GM23338 (cell line): ENCODE measurements at regions not wholly inside any gene's neighbourhood (a gene's known extent, or its start where the extent isn't known, plus 50 kb on each side); places are given as distances from the start of the nearest gene placed in this dataset.

Experiments used
- CREB1 ChIP-seq: fragments of 250-450 bp; sonication (Bioruptor Pico); IDR thresholded peaks from 2 replicates; pipeline ENCODE4 v1.5.0; 2020; ENCODE audit warnings: low read depth, mild to moderate bottlenecking, moderate library complexity
- CTCF ChIP-seq, 2 experiments: fragments of 200-600 bp in 1 of 2; sonication (generic) in 1 of 2; conservative IDR thresholded peaks; 2 replicates each; pipeline versions ENCODE4 v1.5.1 to v1.6.1; 2016 to 2017; ENCODE audit warnings: antibody characterized with exemption in 2 of 2, low read depth in 2 of 2, mild to moderate bottlenecking in 2 of 2, moderate library complexity in 1 of 2
- ETS1 ChIP-seq: IDR thresholded peaks from 2 replicates; pipeline ENCODE4 v1.6.1; 2016; ENCODE audit warnings: antibody characterized with exemption
- EZH2 ChIP-seq: fragments of 200-600 bp; sonication (generic); IDR thresholded peaks from one replicate; pipeline ENCODE4 v1.8.0; 2017; ENCODE audit warnings: antibody characterized with exemption, mild to moderate bottlenecking, low read depth; ENCODE audit not compliant: unreplicated experiment
- EZH2phosphoT487 ChIP-seq: fragments of 200-600 bp; sonication (generic); IDR thresholded peaks from one replicate; pipeline ENCODE4 v1.8.1; 2018; ENCODE audit warnings: antibody characterized with exemption; ENCODE audit not compliant: unreplicated experiment
- JUNB ChIP-seq: IDR thresholded peaks from one replicate; pipeline ENCODE4 v1.6.1; 2016; ENCODE audit warnings: antibody characterized with exemption; ENCODE audit not compliant: unreplicated experiment
- POLR2AphosphoS5 ChIP-seq: IDR thresholded peaks from 2 replicates; pipeline ENCODE4 v1.6.1; 2016; ENCODE audit warnings: antibody characterized with exemption, low read depth
- REST ChIP-seq: IDR thresholded peaks from one replicate; pipeline ENCODE4 v1.6.1; 2018; ENCODE audit warnings: antibody characterized with exemption; ENCODE audit not compliant: unreplicated experiment
- ZNF114 ChIP-seq: fragments of 250-450 bp; sonication (Bioruptor Pico); IDR thresholded peaks from 2 replicates; pipeline ENCODE4 v1.5.0; 2020; ENCODE audit warnings: mild to moderate bottlenecking, moderate library complexity
- ZNF331 ChIP-seq: fragments of 250-450 bp; sonication (Bioruptor Pico); IDR thresholded peaks from 2 replicates; pipeline ENCODE4 v1.5.0; 2020; ENCODE audit warnings: low read depth, mild to moderate bottlenecking, moderate library complexity
- ZNF462 ChIP-seq: fragments of 250-450 bp; sonication (Bioruptor Pico); IDR thresholded peaks from 2 replicates; pipeline ENCODE4 v1.5.0; 2020; ENCODE audit warnings: mild to moderate bottlenecking, moderate library complexity

GRCh38 chr9:80922544-80922943, 766.8 kb downstream of the TLE1 start:
- TF ChIP-seq CTCF (conservative IDR thresholded peaks at IDR 0.05; ENCODE audit: low read depth in 2 of 2) (no peak), POLR2AphosphoS5 (no peak), EZH2 (no peak), EZH2phosphoT487 (no peak), REST (no peak), JUNB (no peak), ZNF114 (CRISPR knock-in tag) (no peak), ETS1 (no peak), CREB1 (CRISPR knock-in tag) (no peak), ZNF331 (no peak), ZNF462 (CRISPR knock-in tag) (no peak)
